CD14-positive monocyte (primary cell): ENCODE measurements at regions not wholly inside any gene's neighbourhood (a gene's known extent, or its start where the extent isn't known, plus 50 kb on each side); places are given as distances from the start of the nearest gene placed in this dataset.

Experiments
- DNase-seq, 3 donors: peaks; one replicate each; pipeline ENCODE4 v3.0.0-alpha.2; 2011 to 2022
- H2AFZ ChIP-seq: 2 replicates; pipeline ENCODE4 v1.6.0; 2012; ENCODE audit warnings: mild to moderate bottlenecking, low read depth, low read length, inconsistent platforms; ENCODE audit not compliant: insufficient read depth, poor library complexity, severe bottlenecking
- H3K27ac ChIP-seq, 2 donors: 1 replicate in 1 of 2; 2 replicates in 1 of 2; pipeline ENCODE4 v1.5.1; 2012 to 2013; ENCODE audit warnings: low read length in 2 of 2, control low read depth in 1 of 2, inconsistent platforms in 1 of 2, low read depth in 1 of 2, mild to moderate bottlenecking in 1 of 2
- H3K27me3 ChIP-seq, 2 donors: one replicate each; pipeline versions ENCODE4 v1.6.0 to v1.6.1; 2011 to 2013; ENCODE audit warnings: low read length in 2 of 2; ENCODE audit not compliant: control insufficient read depth in 2 of 2, insufficient read depth in 2 of 2
- H3K36me3 ChIP-seq, 2 donors: replicated peaks in 1 of 2; 1 replicate in 1 of 2; 2 replicates in 1 of 2; pipeline versions ENCODE4 v1.5.1 to v1.6.1; 2012 to 2013; ENCODE audit warnings: low read length in 2 of 2, control low read depth in 1 of 2, inconsistent platforms in 1 of 2, mild to moderate bottlenecking in 1 of 2; ENCODE audit not compliant: insufficient read depth in 2 of 2, control insufficient read depth in 1 of 2
- H3K4me1 ChIP-seq, 2 donors: 1 replicate in 1 of 2; 2 replicates in 1 of 2; pipeline versions ENCODE4 v1.5.1 to v1.6.1; 2012 to 2013; ENCODE audit warnings: low read length in 2 of 2, control low read depth in 1 of 2, inconsistent platforms in 1 of 2, mild to moderate bottlenecking in 1 of 2, moderate library complexity in 1 of 2; ENCODE audit not compliant: insufficient read depth in 2 of 2, control insufficient read depth in 1 of 2
- H3K4me2 ChIP-seq: replicated peaks from 2 replicates; pipeline ENCODE3; 2012; ENCODE audit warnings: low read length, moderate library complexity, mild to moderate bottlenecking; ENCODE audit not compliant: poor library complexity, severe bottlenecking; ENCODE audit errors: extremely low read depth
- H3K4me3 ChIP-seq, 3 experiments: fragments of 200-600 bp in 1 of 3; sonication (generic) in 1 of 3; replicated peaks in 1 of 3; 1 replicate in 2 of 3; 2 replicates in 1 of 3; pipeline ENCODE4 v1.5.1; 2011 to 2013; ENCODE audit warnings: low read length in 3 of 3, mild to moderate bottlenecking in 3 of 3, control low read depth in 2 of 3, low read depth in 2 of 3, inconsistent platforms in 1 of 3, moderate library complexity in 1 of 3
- H3K79me2 ChIP-seq: 2 replicates; pipeline ENCODE4 v1.6.0; 2012; ENCODE audit warnings: mild to moderate bottlenecking, control low read depth, inconsistent platforms, low read length, moderate library complexity; ENCODE audit not compliant: insufficient read depth
- H3K9ac ChIP-seq: 2 replicates; pipeline ENCODE4 v1.6.0; 2017; ENCODE audit warnings: low read length, mild to moderate bottlenecking; ENCODE audit not compliant: insufficient read depth, poor library complexity, severe bottlenecking
- H3K9me3 ChIP-seq, 2 donors: replicated peaks in 1 of 2; 1 replicate in 1 of 2; 2 replicates in 1 of 2; pipeline versions ENCODE4 v1.5.1 to v1.6.1; 2012 to 2013; ENCODE audit warnings: low read length in 2 of 2, control low read depth in 1 of 2; ENCODE audit not compliant: control insufficient read depth in 1 of 2, insufficient read depth in 1 of 2
- H4K20me1 ChIP-seq: 2 replicates; pipeline ENCODE4 v1.6.0; 2012; ENCODE audit warnings: mild to moderate bottlenecking, low read length, control low read depth, moderate library complexity; ENCODE audit not compliant: insufficient read depth
- H3K27ac Mint-ChIP-seq, 7 donors: one replicate each; pipeline ENCODE4 v1.8.0; 2020; ENCODE audit warnings: mild to moderate bottlenecking in 7 of 7, mixed read lengths in 7 of 7, moderate library complexity in 6 of 7, inconsistent platforms in 2 of 7
- H3K27me3 Mint-ChIP-seq, 3 donors: one replicate each; pipeline ENCODE4 v1.8.0; 2021 to 2022; ENCODE audit warnings: low read depth in 3 of 3, mild to moderate bottlenecking in 3 of 3, mixed read lengths in 3 of 3, moderate library complexity in 3 of 3, inconsistent platforms in 1 of 3
- H3K36me3 Mint-ChIP-seq, 2 donors: one replicate each; pipeline ENCODE4 v1.8.0; 2020; ENCODE audit warnings: mixed read lengths in 2 of 2, inconsistent platforms in 1 of 2, mild to moderate bottlenecking in 1 of 2
- H3K4me1 Mint-ChIP-seq: one replicate; pipeline ENCODE4 v1.8.0; 2020; ENCODE audit warnings: mild to moderate bottlenecking, mixed read lengths
- H3K4me3 Mint-ChIP-seq, 2 donors: one replicate each; pipeline ENCODE4 v1.8.0; 2020; ENCODE audit warnings: mild to moderate bottlenecking in 2 of 2, mixed read lengths in 2 of 2, moderate library complexity in 1 of 2
- H3K9me3 Mint-ChIP-seq, 7 donors: one replicate each; pipeline ENCODE4 v1.8.0; 2020 to 2022; ENCODE audit warnings: mixed read lengths in 7 of 7, mild to moderate bottlenecking in 6 of 7, moderate library complexity in 6 of 7, inconsistent platforms in 2 of 7
- WGBS: methylation state at CpG from one replicate; pipeline ENCODE4 v1.1.5; 2013; ENCODE audit warnings: missing lambda C conversion rate; ENCODE audit not compliant: insufficient coverage; 5-methylcytosine and 5-hydroxymethylcytosine counted together
- intact Hi-C, 2 donors: fragments of 100-400 bp; cut with micrococcal nuclease; formaldehyde crosslinking; loops; one replicate each; pipeline versions ENCODE4 v1.15.0 to v1.15.1; 2023
- TF ChIP-seq, protein P1 (sequence below): fragments of 200-600 bp; IDR thresholded peaks from one replicate; pipeline ENCODE4 v1.8.0; 2022; ENCODE audit warnings: antibody characterized with exemption, mild to moderate bottlenecking

DNA sequence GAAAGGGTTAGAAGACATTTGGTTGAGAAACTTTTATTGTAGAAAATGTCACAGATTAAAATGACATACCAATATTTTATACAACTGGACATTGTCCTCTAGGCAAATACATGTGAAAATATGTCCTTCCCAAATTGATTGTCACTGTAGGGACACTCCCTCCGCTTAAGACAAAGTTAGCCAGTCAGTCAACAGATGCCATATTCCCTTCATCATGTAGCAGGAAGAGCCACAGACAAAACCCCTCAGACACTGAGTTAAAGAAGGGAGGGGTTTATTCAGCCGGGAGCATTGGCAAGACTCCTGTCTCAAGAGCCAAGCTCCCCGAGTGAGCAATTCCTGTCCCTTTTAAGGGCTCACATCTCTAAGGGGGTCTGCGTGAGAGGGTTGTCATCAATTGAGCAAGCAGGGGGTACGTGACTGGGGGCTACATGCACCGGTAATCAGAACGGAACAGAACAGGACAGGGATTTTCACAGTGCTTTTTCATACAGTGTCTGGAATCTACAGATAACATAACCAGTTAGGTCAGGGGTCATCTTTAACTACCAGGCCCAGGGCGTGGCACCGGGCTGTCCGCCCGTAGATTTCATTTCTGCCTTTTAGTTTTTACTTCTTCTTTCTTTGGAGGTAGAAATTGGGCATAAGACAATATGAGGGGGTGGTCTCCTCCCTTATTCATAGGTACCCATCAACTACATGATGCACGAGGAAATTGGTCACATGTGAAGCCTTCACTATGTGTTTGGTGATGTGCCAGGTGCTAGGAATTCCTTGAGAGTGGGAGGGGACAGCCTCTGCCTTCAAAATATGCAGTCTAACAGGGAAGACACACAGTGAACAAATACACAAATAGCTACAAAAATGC, 155.7 kb upstream of the CDYL start:
- Histone ChIP-seq H3K27ac (no peak overlapping the region), H3K36me3 (no peaks in the 10 kb centered on the region), H3K27me3 (no peaks in the 10 kb centered on the region), H3K79me2 (no peaks in the 10 kb centered on the region), H3K9me3 (peaks cover 0 to 12% of the 10 kb centered on the region in 2 donors), H4K20me1 (no peaks in the 10 kb centered on the region), H3K4me3 (no peak overlapping the region), H3K4me1 (no peaks in the 10 kb centered on the region), H3K4me2 (no peak overlapping the region), H2AFZ (no peak overlapping the region), H3K9ac (no peak overlapping the region)
- 98% methylated on average over 5 of the region's 12 CpGs for WGBS
- peaks cover 3 to 14% (median 6%) of the 10 kb centered on the region in 7 donors for H3K9me3 Mint-ChIP-seq
- H3K4me1 Mint-ChIP-seq: peaks cover 7% of the 10 kb centered on the region
- TF ChIP-seq, protein P1, sequence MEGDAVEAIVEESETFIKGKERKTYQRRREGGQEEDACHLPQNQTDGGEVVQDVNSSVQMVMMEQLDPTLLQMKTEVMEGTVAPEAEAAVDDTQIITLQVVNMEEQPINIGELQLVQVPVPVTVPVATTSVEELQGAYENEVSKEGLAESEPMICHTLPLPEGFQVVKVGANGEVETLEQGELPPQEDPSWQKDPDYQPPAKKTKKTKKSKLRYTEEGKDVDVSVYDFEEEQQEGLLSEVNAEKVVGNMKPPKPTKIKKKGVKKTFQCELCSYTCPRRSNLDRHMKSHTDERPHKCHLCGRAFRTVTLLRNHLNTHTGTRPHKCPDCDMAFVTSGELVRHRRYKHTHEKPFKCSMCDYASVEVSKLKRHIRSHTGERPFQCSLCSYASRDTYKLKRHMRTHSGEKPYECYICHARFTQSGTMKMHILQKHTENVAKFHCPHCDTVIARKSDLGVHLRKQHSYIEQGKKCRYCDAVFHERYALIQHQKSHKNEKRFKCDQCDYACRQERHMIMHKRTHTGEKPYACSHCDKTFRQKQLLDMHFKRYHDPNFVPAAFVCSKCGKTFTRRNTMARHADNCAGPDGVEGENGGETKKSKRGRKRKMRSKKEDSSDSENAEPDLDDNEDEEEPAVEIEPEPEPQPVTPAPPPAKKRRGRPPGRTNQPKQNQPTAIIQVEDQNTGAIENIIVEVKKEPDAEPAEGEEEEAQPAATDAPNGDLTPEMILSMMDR: no peak
- no peak overlapping the region for H3K4me3 Mint-ChIP-seq
- H3K36me3 Mint-ChIP-seq: no peaks in the 10 kb centered on the region
- H3K27ac Mint-ChIP-seq: peak overlapping the region in 1 of 7 donors; percentile 0
- DNase-seq: no peak
- no peaks in the 10 kb centered on the region for H3K27me3 Mint-ChIP-seq
- intact Hi-C loops: no loop called here

DNA sequence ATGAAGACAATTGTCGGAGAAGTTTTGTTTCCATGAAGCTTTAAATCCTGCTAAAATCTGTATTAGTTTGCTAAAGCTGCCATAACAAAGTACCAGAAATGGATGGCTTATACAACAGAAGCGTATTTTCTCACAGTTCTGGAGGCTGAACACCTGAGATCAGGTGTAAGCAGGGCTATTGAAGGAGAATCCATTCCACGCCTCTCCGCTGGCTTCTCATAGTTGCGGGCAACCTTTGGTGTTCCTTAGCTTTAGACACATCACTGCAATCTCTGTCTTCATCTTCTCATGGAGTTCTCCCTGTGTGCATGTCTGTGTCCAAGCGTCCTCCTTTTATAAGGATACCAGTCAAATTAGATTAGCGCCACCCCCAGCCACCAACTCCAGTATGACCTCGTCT, 159.9 kb upstream of the CDYL start:
- Mint-ChIP-seq H3K27ac (no peak overlapping the region), H3K4me1 (peaks cover 7% of the 10 kb centered on the region), H3K9me3 (peaks cover 9 to 32% (median 13%) of the 10 kb centered on the region in 7 donors), H3K4me3 (no peak overlapping the region), H3K36me3 (no peaks in the 10 kb centered on the region), H3K27me3 (peaks cover 2 to 5% (median 2%) of the 10 kb centered on the region in 3 donors)
- H3K27ac ChIP-seq: no peak overlapping the region
- no peaks in the 10 kb centered on the region for H3K36me3 ChIP-seq
- H3K4me2 ChIP-seq: no peak overlapping the region
- intact Hi-C loops: no loop called here
- TF ChIP-seq, protein P1: no peak
- no peaks in the 10 kb centered on the region for H3K4me1 ChIP-seq
- no peaks in the 10 kb centered on the region for H3K27me3 ChIP-seq
- 89% methylated on average over 1 of the region's 8 CpGs for WGBS
- DNase-seq: no peak
- no peaks in the 10 kb centered on the region for H3K79me2 ChIP-seq
- H3K9ac ChIP-seq: no peak overlapping the region
- H3K4me3 ChIP-seq: no peak overlapping the region
- no peaks in the 10 kb centered on the region for H4K20me1 ChIP-seq
- peaks cover 0 to 19% of the 10 kb centered on the region in 2 donors for H3K9me3 ChIP-seq
- H2AFZ ChIP-seq: no peak overlapping the region
